VCaP (cell line): ENCODE measurements at regions not wholly inside any gene's neighbourhood (a gene's known extent, or its start where the extent isn't known, plus 50 kb on each side); places are given as distances from the start of the nearest gene placed in this dataset.
"Not testable (repeated sequence)": the region's sequence is repeated elsewhere in the genome, so short reads cannot be mapped to it uniquely, and the experiment has no call there.

ENCODE experiments used
- H3K27ac ChIP-seq: fragments of 450-650 bp; 2 replicates; pipeline ENCODE4 v1.5.1; 2017
- CTCF ChIP-seq: fragments of 450-650 bp; conservative IDR thresholded peaks from 2 replicates; pipeline ENCODE4 v1.5.1; 2017; ENCODE audit warnings: mild to moderate bottlenecking, moderate library complexity

GRCh38 chr16:5228369-5228768, 130.8 kb upstream of the EEF2KMT start:
- TF ChIP-seq CTCF, result no peak
- H3K27ac ChIP-seq, result no peak overlapping the region

DNA sequence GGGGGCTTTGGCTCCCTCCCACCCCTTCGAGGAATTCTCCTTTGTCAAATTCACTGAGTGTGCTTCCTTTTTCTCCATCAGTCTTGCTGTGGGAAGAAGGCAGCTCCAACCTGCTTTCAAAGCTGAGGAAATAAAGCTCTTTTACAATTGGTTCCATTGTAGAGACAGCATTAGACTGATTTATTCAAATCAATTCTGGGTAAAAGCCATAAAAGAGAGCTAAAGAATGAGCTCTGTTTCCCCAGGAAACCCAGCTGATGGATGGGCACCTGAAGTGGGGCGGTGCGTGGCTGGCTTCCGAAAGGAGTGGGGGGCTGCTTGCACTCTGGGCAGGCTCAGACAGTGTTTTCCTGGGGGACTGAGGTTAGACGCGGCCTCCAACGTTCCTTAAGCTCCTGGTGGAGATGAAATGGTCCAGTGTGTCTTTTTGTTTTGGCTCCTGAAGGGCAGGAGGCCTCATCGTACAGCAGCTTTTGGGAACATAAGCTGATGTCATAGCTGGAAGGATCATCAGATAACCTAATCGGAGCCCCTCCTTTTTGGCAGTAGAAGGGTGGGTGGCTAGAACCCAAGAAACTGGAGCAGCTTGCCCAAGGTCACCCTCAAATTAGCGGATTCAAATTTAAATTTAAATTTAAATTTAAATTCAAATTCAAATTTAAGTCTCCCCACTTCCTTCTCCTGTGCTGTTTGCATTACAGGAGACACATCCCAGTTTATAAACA, 128.5 kb upstream of the EEF2KMT start:
- no peak for TF ChIP-seq CTCF
- H3K27ac ChIP-seq, result no peak overlapping the region

DNA sequence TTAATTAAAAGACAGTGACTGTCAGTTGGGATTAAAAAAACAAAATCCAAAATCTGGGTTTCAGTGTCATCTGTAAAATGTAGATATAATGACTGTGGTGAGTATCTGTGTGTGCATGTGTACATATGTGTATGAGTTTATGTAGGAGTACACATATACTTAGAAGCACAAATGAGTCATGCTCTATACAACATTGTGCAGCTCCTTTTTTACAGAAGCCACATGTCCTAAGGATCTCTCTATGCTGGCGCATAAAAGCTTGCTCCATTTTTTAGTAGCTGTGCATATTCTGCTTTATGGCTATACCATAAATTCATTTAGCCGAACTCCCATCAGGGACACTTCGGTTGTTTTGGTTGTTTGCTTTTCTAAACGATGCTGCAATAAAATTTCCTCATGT, 125.2 kb upstream of the EEF2KMT start:
- TF ChIP-seq CTCF, result no peak
- H3K27ac ChIP-seq, result no peak overlapping the region

GRCh38 chr16:5221831-5222230, 124.2 kb upstream of the EEF2KMT start:
- H3K27ac ChIP-seq, result not testable (repeated sequence)

DNA sequence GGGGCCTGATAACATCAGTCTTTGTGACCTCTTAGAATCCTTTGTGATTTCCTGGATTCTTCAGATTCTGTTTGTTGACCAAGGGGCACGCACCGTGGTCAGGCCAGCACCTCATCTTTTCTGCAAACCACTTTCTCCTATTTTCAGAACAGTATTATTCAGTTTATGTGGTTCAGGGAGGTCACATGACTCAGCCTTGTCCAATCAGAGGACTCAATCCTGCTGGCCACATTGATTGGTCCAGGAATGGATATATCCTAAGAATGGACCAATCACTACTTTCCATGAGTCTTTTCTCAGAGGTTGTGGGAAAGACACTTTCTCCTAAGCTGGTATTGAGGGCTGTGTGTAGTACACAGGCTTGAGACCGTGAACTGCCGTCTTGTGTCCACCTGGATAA, 123.1 kb upstream of the EEF2KMT start:
- no peak for TF ChIP-seq CTCF
- H3K27ac ChIP-seq, result no peak overlapping the region

DNA sequence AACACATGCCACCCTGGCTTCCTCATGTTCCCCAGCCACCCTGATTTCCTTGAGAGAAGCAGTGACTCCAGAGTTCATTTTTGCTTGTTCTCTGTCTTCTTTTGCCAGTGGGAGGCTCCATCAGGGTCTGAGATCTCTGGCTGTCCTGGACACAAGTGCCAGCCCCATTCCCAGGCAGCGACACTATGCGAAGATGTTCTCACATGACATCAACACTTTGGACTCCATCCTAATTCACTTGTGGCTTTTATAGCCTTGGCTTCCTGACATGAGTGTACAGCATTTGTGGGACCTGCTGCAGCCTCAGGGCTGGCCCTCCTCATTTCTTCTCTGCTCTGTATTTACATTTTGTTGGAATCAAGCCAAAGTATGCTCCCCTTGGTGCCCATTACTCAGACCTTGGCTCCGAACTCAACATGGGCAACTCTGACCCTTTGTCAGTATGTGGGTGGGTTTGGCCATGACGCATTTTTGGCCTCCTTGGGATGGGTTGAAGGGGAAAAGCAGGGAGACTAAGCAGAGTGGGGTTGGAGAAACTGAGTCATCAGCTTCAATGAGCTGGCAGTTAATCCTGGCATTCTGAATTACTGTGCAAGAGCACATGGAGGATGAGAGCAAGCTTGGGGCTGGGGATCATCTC, 119.0 kb upstream of the EEF2KMT start:
- TF ChIP-seq CTCF, result no peak
- no peak overlapping the region for H3K27ac ChIP-seq

DNA sequence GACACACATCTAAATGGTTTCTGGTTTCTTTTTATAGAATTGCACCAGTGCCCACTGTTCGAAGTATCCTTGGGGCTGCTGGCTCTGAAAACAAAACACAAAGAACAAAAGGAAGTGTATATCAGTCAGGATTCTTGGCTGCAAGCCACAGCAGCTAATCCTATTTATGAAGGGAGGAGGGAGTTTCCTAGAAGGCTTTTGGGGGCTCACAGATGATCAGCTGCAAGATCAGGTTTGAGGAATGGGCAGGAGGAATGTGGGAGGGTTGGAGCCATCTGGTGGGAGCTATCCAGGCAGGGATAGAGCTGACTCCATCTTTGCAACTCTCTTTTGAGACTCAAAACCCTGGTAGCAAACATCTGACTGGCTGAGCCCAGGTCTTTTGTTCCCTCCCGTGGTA, 118.3 kb upstream of the EEF2KMT start:
- H3K27ac ChIP-seq, result no peak overlapping the region
- no peak for TF ChIP-seq CTCF

- no peak for TF ChIP-seq CTCF
These were observed 116.9 kb upstream of the EEF2KMT start for GRCh38 chr16:5214466-5214865.

GRCh38 chr16:5212501-5212900, 114.9 kb upstream of the EEF2KMT start:
- not testable (repeated sequence) for H3K27ac ChIP-seq

More at GRCh38 chr16:5214466-5214865, 116.9 kb upstream of the EEF2KMT start:
- H3K27ac ChIP-seq, result no peak overlapping the region

GRCh38 chr16:5207862-5208498, 110.4 kb upstream of the EEF2KMT start:
- H3K27ac ChIP-seq, result not testable (repeated sequence)
